OCI-M1 (cell line): ENCODE measurements at regions not wholly inside any gene's neighbourhood (a gene's known extent, or its start where the extent isn't known, plus 50 kb on each side); places are given as distances from the start of the nearest gene placed in this dataset.
"Not testable (repeated sequence)": the region's sequence is repeated elsewhere in the genome, so short reads cannot be mapped to it uniquely, and the experiment has no call there.

Source experiments
- DNase-seq: peaks from one replicate; lab custom pipeline; 2025; lab: John Stamatoyannopoulos, UW

GRCh38 chr12:34226044-34226443, 203.7 kb downstream of the ALG10 start:
- peak; percentile 57 for DNase-seq

- DNase-seq, result not testable (repeated sequence)
Measured at GRCh38 chr12:34228046-34228445, 205.8 kb downstream of the ALG10 start.

- DNase-seq, result not testable (repeated sequence)
Measured at GRCh38 chr12:34229033-34229432, 206.7 kb downstream of the ALG10 start.

- DNase-seq, result no peak
Measured at GRCh38 chr12:34233618-34234017, 211.3 kb downstream of the ALG10 start.

GRCh38 chr12:34236073-34236472, 213.8 kb downstream of the ALG10 start:
- no peak for DNase-seq

- DNase-seq, result peak; percentile 38
Measured at GRCh38 chr12:34244608-34245007, 222.3 kb downstream of the ALG10 start.

GRCh38 chr12:34249271-34249670, 227.0 kb downstream of the ALG10 start:
- DNase-seq, result no peak

GRCh38 chr12:34251879-34252278, 229.6 kb downstream of the ALG10 start:
- not testable (repeated sequence) for DNase-seq

GRCh38 chr12:34253674-34254073, 231.4 kb downstream of the ALG10 start:
- no peak for DNase-seq

- peak; percentile 8 for DNase-seq
Measured at GRCh38 chr12:34257093-34257492, 234.8 kb downstream of the ALG10 start.

GRCh38 chr12:34262140-34262539, 239.8 kb downstream of the ALG10 start:
- DNase-seq, result not testable (repeated sequence)

GRCh38 chr12:34264110-34264509, 241.8 kb downstream of the ALG10 start:
- no peak for DNase-seq

GRCh38 chr12:34273703-34274102, 251.4 kb downstream of the ALG10 start:
- not testable (repeated sequence) for DNase-seq

GRCh38 chr12:34275129-34275528, 252.8 kb downstream of the ALG10 start:
- no peak for DNase-seq

- no peak for DNase-seq
Measured at GRCh38 chr12:34286483-34286882, 264.2 kb downstream of the ALG10 start.

GRCh38 chr12:34286934-34287333, 264.6 kb downstream of the ALG10 start:
- no peak for DNase-seq

- no peak for DNase-seq
Measured at GRCh38 chr12:34287437-34287836, 265.1 kb downstream of the ALG10 start.

- no peak for DNase-seq
Measured at GRCh38 chr12:34287986-34288962, 266.0 kb downstream of the ALG10 start.

GRCh38 chr12:34288963-34289345, 266.7 kb downstream of the ALG10 start:
- no peak for DNase-seq

GRCh38 chr12:34289431-34290380, 267.4 kb downstream of the ALG10 start:
- no peak for DNase-seq

GRCh38 chr12:34290381-34290995, 268.2 kb downstream of the ALG10 start:
- no peak for DNase-seq

GRCh38 chr12:34291001-34291400, 268.7 kb downstream of the ALG10 start:
- DNase-seq, result no peak
